Karpas-422 (cell line): ENCODE measurements at regions not wholly inside any gene's neighbourhood (a gene's known extent, or its start where the extent isn't known, plus 50 kb on each side); places are given as distances from the start of the nearest gene placed in this dataset.

Source experiments
- DNase-seq: peaks from one replicate; pipeline ENCODE4 v3.0.0-alpha.2; 2015
- H2AFZ ChIP-seq: fragments of 200-600 bp; sonication (generic); 2 replicates; pipeline ENCODE4 v1.6.1; 2014; ENCODE audit warnings: antibody characterized with exemption, low read length, mixed read lengths
- H3K27ac ChIP-seq: fragments of 200-600 bp; sonication (generic); 2 replicates; pipeline ENCODE4 v1.5.1; 2014; ENCODE audit warnings: mild to moderate bottlenecking, low read length, moderate library complexity
- H3K27me3 ChIP-seq: fragments of 200-600 bp; sonication (generic); 2 replicates; pipeline ENCODE4 v1.6.1; 2014; ENCODE audit warnings: low read length, mixed read lengths
- H3K36me3 ChIP-seq: fragments of 200-600 bp; sonication (generic); 2 replicates; pipeline ENCODE4 v1.6.1; 2014; ENCODE audit warnings: low read length, mixed read lengths; ENCODE audit not compliant: insufficient read depth
- H3K4me1 ChIP-seq: fragments of 200-600 bp; sonication (generic); 2 replicates; pipeline ENCODE4 v1.6.1; 2014; ENCODE audit warnings: mild to moderate bottlenecking, low read length, mixed read lengths
- H3K4me2 ChIP-seq: fragments of 200-600 bp; sonication (generic); 2 replicates; pipeline ENCODE4 v1.6.1; 2014; ENCODE audit warnings: low read length, low read depth, mild to moderate bottlenecking; ENCODE audit not compliant: poor library complexity, severe bottlenecking
- H3K4me3 ChIP-seq: fragments of 200-600 bp; sonication (generic); 2 replicates; pipeline ENCODE4 v1.5.1; 2014; ENCODE audit warnings: mild to moderate bottlenecking, antibody characterized with exemption, low read length, mixed read lengths
- H3K79me2 ChIP-seq: fragments of 200-600 bp; sonication (generic); 2 replicates; pipeline ENCODE4 v1.6.1; 2014; ENCODE audit warnings: mild to moderate bottlenecking, low read length, mixed read lengths
- H3K9ac ChIP-seq: fragments of 200-600 bp; sonication (generic); 2 replicates; pipeline ENCODE4 v1.6.0; 2014; ENCODE audit warnings: low read length
- H3K9me2 ChIP-seq: fragments of 200-600 bp; sonication (generic), shearing (Covaris generic); replicated peaks from 2 replicates; pipeline ENCODE4 v1.6.0; 2014; ENCODE audit warnings: mild to moderate bottlenecking, low read length, moderate library complexity; ENCODE audit not compliant: insufficient read depth
- H3K9me3 ChIP-seq: fragments of 300-700, 200-600 bp; sonication (generic); 2 replicates; pipeline ENCODE4 v1.6.1; 2014; ENCODE audit warnings: low read length, mixed read lengths
- H4K20me1 ChIP-seq: fragments of 200-600 bp; sonication (generic); 2 replicates; pipeline ENCODE4 v1.6.1; 2014; ENCODE audit warnings: mild to moderate bottlenecking, antibody characterized with exemption, low read length, low read depth; ENCODE audit not compliant: insufficient read depth

- H3K27me3 ChIP-seq, result no peaks in the 10 kb centered on the region
- H3K9me2 ChIP-seq, result no peaks in the 10 kb centered on the region
- no peak overlapping the region for H3K9ac ChIP-seq
- H3K27ac ChIP-seq, result no peak overlapping the region
- no peaks in the 10 kb centered on the region for H3K79me2 ChIP-seq
- no peak overlapping the region for H3K4me3 ChIP-seq
- H4K20me1 ChIP-seq, result no peaks in the 10 kb centered on the region; the same call in 1 of the 2 replicates
- DNase-seq, result no peak
- H3K4me1 ChIP-seq, result peaks cover 13% of the 10 kb centered on the region
- no peaks in the 10 kb centered on the region for H3K9me3 ChIP-seq
- no peaks in the 10 kb centered on the region for H3K36me3 ChIP-seq
- H2AFZ ChIP-seq, result no peak overlapping the region
- no peak overlapping the region for H3K4me2 ChIP-seq
Observed at GRCh38 chr17:73715769-73716168, 71.5 kb upstream of the SDK2 start.

- H3K27me3 ChIP-seq, result no peaks in the 10 kb centered on the region
- no peak for DNase-seq
- H3K4me3 ChIP-seq, result no peak overlapping the region
- H3K4me2 ChIP-seq, result no peak overlapping the region
- no peaks in the 10 kb centered on the region for H3K4me1 ChIP-seq
- H4K20me1 ChIP-seq, result no peaks in the 10 kb centered on the region; the same call in 1 of the 2 replicates
- no peaks in the 10 kb centered on the region for H3K9me2 ChIP-seq
- H2AFZ ChIP-seq, result no peak overlapping the region
- no peaks in the 10 kb centered on the region for H3K9me3 ChIP-seq
- H3K27ac ChIP-seq, result no peak overlapping the region
- no peaks in the 10 kb centered on the region for H3K79me2 ChIP-seq
- H3K36me3 ChIP-seq, result no peaks in the 10 kb centered on the region
- H3K9ac ChIP-seq, result no peak overlapping the region
Observed at GRCh38 chr17:73717690-73718089, 73.4 kb upstream of the SDK2 start.

DNA sequence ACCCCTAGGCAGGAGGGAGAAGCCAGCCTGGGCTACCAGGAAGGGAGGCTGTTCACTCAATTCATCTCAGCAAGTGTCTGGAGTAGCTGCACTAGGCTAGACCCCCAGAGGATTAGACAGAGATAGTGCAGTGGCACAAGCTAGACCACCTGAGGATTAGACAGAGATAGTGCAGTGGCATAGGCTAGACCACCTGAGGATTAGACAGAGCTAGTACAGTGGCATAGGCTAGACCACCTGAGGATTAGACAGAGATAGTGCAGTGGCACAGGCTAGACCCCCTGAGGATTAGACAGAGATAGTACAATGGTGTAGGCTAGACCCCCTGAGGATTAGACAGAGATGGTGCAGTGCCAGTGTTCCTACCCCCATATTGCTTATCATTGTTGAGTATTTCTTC lies 74.1 kb upstream of the SDK2 start:
- DNase-seq, result no peak
- Histone ChIP-seq H3K9me3 (no peaks in the 10 kb centered on the region), H3K9ac (no peak overlapping the region), H3K9me2 (no peaks in the 10 kb centered on the region), H4K20me1 (no peaks in the 10 kb centered on the region; the same call in 1 of the 2 replicates), H3K36me3 (no peaks in the 10 kb centered on the region), H2AFZ (no peak overlapping the region), H3K27ac (no peak overlapping the region), H3K27me3 (no peaks in the 10 kb centered on the region), H3K4me2 (no peak overlapping the region), H3K79me2 (no peaks in the 10 kb centered on the region), H3K4me3 (no peak overlapping the region), H3K4me1 (no peaks in the 10 kb centered on the region)

DNA sequence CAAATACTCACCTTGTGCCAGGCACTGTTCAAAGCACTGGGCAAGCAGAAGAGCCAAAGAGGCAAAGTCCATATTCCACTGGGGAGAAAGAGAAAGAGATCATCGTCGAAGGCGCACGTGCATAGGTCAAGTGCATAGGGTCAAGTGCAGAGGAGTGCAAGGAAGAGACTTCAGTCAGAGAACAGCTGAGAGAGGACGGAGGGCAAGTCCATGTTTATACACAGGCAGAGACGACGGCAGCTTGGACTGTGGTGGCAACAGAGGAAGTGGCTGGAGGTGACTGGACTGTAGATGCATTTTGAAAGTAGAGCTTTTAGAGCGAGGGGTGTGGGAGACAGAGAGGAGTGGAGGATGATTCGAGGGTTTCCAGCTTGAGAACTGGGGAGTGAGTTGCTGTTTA lies 74.7 kb upstream of the SDK2 start:
- Histone ChIP-seq H3K9ac (no peak overlapping the region), H3K9me2 (no peaks in the 10 kb centered on the region), H3K27ac (no peak overlapping the region), H3K4me3 (no peak overlapping the region), H3K9me3 (no peaks in the 10 kb centered on the region), H3K27me3 (no peaks in the 10 kb centered on the region), H2AFZ (no peak overlapping the region), H4K20me1 (no peaks in the 10 kb centered on the region; the same call in 1 of the 2 replicates), H3K4me2 (no peak overlapping the region), H3K79me2 (no peaks in the 10 kb centered on the region), H3K4me1 (no peaks in the 10 kb centered on the region), H3K36me3 (no peaks in the 10 kb centered on the region)
- no peak for DNase-seq

DNA sequence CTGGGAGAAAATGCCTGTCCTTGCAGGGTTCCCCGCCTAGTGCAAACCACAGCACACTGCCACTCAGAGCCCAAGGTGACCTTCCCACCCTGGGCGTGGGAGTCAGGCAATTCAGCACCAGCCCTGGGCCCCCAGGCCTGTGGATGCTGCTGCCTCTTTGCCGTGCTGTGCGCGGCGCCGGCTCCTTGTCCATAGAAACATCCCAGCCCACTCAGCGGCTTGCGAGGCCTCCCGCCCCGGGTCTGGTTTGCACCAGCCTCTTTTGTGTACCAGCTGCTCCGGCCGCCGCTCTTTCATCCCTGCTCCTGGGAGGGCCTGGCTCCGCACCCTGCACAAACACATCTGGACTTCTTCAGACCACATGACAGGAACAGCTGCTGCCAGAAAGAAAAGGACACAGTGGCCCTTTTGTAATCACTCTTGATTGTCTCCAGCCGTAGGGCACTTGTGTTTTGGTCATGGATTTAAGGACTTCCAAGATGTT lies 75.4 kb upstream of the SDK2 start:
- Histone ChIP-seq H3K9me3 (no peaks in the 10 kb centered on the region), H3K27ac (no peak overlapping the region), H3K4me1 (no peaks in the 10 kb centered on the region), H3K9me2 (no peaks in the 10 kb centered on the region), H4K20me1 (no peaks in the 10 kb centered on the region; the same call in 1 of the 2 replicates), H3K79me2 (no peaks in the 10 kb centered on the region), H2AFZ (no peak overlapping the region), H3K36me3 (no peaks in the 10 kb centered on the region), H3K27me3 (no peaks in the 10 kb centered on the region), H3K4me2 (no peak overlapping the region), H3K4me3 (no peak overlapping the region), H3K9ac (no peak overlapping the region)
- no peak for DNase-seq

DNA sequence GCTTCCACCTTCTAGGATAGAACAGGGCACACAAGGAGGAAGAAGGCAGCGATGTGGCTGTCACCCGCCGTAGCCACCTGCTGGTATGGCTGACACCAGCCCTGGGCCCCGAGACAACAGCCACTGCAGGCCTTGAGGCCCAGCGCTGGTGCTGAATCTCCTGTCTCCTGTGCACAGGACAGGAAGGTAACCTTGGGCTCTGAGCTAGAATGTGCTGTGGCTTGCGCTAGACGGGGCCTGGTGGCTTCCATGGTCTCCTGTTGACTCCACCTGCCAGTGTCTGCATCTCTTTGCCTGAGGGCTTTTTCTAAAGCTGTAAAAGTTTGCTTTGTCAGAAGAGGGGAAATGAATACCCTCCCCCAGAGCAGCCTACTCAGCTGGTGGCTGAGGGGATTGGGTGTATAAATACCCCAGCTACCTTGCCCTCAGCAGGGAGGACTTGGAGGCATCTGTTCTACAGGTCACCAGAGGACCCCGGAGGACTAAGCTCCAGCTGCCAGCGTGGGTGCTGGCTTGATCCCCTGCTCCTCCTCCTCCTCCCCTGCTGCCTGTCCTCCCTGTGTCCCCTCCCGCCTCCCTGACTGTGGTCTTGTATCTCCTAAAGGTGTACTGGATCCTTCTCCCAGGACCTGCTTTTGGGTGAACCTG lies 76.1 kb upstream of the SDK2 start:
- H3K4me1 ChIP-seq, result no peaks in the 10 kb centered on the region
- no peak overlapping the region for H3K9ac ChIP-seq
- no peak overlapping the region for H3K4me2 ChIP-seq
- H3K36me3 ChIP-seq, result no peaks in the 10 kb centered on the region
- no peaks in the 10 kb centered on the region for H3K9me2 ChIP-seq
- H4K20me1 ChIP-seq, result no peaks in the 10 kb centered on the region; the same call in 1 of the 2 replicates
- no peak overlapping the region for H3K4me3 ChIP-seq
- no peaks in the 10 kb centered on the region for H3K79me2 ChIP-seq
- no peaks in the 10 kb centered on the region for H3K27me3 ChIP-seq
- no peak for DNase-seq
- no peaks in the 10 kb centered on the region for H3K9me3 ChIP-seq
- no peak overlapping the region for H3K27ac ChIP-seq
- no peak overlapping the region for H2AFZ ChIP-seq

GRCh38 chr17:73722165-73722564 lies 77.9 kb upstream of the SDK2 start:
- no peak overlapping the region for H2AFZ ChIP-seq
- H3K36me3 ChIP-seq, result no peaks in the 10 kb centered on the region
- no peaks in the 10 kb centered on the region for H3K9me2 ChIP-seq
- no peak overlapping the region for H3K27ac ChIP-seq
- no peak overlapping the region for H3K4me3 ChIP-seq
- no peak overlapping the region for H3K9ac ChIP-seq
- no peaks in the 10 kb centered on the region for H3K79me2 ChIP-seq
- DNase-seq, result no peak
- H3K4me1 ChIP-seq, result no peaks in the 10 kb centered on the region
- H3K9me3 ChIP-seq, result no peaks in the 10 kb centered on the region
- H3K27me3 ChIP-seq, result no peaks in the 10 kb centered on the region
- no peak overlapping the region for H3K4me2 ChIP-seq
- H4K20me1 ChIP-seq, result no peaks in the 10 kb centered on the region; the same call in 1 of the 2 replicates

DNA sequence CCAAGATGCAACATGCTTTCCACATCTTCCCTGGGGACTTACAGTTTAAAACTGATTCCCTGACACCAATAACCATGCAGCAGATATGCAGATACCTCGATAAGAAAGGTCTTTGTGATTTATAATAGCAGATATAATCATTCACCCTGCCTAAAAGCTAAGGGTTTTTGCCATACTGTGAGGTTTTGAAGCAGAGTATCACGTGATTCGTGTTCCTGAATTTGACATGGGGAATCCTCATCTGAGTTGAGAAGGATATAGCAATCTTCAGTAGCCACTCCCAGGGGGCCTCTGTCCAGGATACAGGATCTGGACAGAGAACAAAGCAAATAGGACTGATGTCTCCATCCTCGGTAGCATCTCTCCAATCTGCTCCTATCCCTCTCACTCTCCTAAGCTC lies 79.1 kb upstream of the SDK2 start:
- H2AFZ ChIP-seq, result no peak overlapping the region
- H3K36me3 ChIP-seq, result no peaks in the 10 kb centered on the region
- no peak for DNase-seq
- H3K4me1 ChIP-seq, result no peaks in the 10 kb centered on the region
- H3K4me2 ChIP-seq, result no peak overlapping the region
- no peak overlapping the region for H3K9ac ChIP-seq
- H3K9me3 ChIP-seq, result no peaks in the 10 kb centered on the region
- H3K4me3 ChIP-seq, result no peak overlapping the region
- no peak overlapping the region for H3K27ac ChIP-seq
- no peaks in the 10 kb centered on the region for H4K20me1 ChIP-seq
- no peaks in the 10 kb centered on the region for H3K27me3 ChIP-seq
- H3K9me2 ChIP-seq, result no peaks in the 10 kb centered on the region
- H3K79me2 ChIP-seq, result no peaks in the 10 kb centered on the region
